ENCODE measurements at regions not wholly inside any gene's neighbourhood (a gene's known extent, or its start where the extent isn't known, plus 50 kb on each side); places are given as distances from the start of the nearest gene placed in this dataset.
A peak's percentile ranks its signal among the peaks of the same experiment; 100 is the strongest.

DNA sequence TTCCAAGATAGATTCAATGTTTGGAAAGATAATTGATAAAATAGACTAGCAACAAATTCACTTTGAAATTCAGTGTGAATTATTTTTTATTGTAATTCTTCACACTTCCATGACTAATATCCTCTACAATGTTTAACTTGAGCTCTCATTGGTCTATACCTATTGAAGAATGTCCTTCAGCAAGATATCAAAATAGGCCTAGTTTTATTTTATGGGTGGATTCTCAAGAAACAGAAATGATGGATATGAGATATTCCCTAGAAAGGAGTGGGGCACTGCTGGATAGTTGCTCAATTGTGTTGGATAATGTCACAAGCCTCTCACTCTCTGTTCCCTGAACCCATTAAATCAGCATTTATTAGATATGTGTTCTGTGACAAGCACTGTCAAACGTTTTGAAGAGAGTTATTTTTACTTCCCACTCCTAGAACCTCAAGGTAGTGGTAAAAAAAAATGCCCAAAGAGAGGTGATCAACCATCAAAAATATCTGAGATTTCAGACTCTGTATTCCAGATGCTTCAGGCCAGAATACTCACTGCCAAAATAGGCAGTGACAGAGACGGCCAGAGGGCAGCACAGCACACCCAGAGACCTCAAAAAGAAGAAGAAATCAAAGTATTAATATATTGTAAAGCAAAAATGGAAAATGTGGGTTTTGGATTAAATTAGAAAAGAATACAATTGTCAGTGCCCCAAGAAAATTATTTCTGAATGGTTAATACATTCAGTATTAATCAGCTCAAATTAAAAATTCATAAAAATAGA lies 87.5 kb downstream of the TRIB2 start:
- TF ChIP-seq POLR2A (IDR thresholded peaks at IDR 0.05) = no peak
- TF ChIP-seq, protein P1, sequence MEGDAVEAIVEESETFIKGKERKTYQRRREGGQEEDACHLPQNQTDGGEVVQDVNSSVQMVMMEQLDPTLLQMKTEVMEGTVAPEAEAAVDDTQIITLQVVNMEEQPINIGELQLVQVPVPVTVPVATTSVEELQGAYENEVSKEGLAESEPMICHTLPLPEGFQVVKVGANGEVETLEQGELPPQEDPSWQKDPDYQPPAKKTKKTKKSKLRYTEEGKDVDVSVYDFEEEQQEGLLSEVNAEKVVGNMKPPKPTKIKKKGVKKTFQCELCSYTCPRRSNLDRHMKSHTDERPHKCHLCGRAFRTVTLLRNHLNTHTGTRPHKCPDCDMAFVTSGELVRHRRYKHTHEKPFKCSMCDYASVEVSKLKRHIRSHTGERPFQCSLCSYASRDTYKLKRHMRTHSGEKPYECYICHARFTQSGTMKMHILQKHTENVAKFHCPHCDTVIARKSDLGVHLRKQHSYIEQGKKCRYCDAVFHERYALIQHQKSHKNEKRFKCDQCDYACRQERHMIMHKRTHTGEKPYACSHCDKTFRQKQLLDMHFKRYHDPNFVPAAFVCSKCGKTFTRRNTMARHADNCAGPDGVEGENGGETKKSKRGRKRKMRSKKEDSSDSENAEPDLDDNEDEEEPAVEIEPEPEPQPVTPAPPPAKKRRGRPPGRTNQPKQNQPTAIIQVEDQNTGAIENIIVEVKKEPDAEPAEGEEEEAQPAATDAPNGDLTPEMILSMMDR (IDR thresholded peaks at IDR 0.05) = no peak
- no peak for ATAC-seq
- DNase-seq = no peak
- H3K4me1 ChIP-seq = no peaks in the 10 kb centered on the region
- H3K4me3 ChIP-seq = no peak overlapping the region
- intact Hi-C loops (cut with DNase I) = no loop called here
- no peak overlapping the region for H3K27ac ChIP-seq
- 15% methylated on average over 2 of the region's 2 CpGs for WGBS (ENCODE audit: insufficient coverage, low coverage, low lambda C conversion rate, missing lambda C conversion rate)
- no peaks in the 10 kb centered on the region for H3K9me3 ChIP-seq
- no peaks in the 10 kb centered on the region for H3K27me3 ChIP-seq
- H3K36me3 ChIP-seq = no peaks in the 10 kb centered on the region

- ATAC-seq (no peak), DNase-seq (no peak)
- H3K4me1 ChIP-seq = no peaks in the 10 kb centered on the region
- no peaks in the 10 kb centered on the region for H3K27me3 ChIP-seq
- H3K4me3 ChIP-seq = no peak overlapping the region
- no peaks in the 10 kb centered on the region for H3K36me3 ChIP-seq
- no peak for TF ChIP-seq POLR2A (IDR thresholded peaks at IDR 0.05)
- TF ChIP-seq, protein P1 (IDR thresholded peaks at IDR 0.05) = no peak
- no peaks in the 10 kb centered on the region for H3K9me3 ChIP-seq
- intact Hi-C loops (cut with DNase I) = no loop called here
- no peak overlapping the region for H3K27ac ChIP-seq
Measured at GRCh38 chr2:12805033-12805432, 88.3 kb downstream of the TRIB2 start.

GRCh38 chr2:12806549-12807242 lies 90.0 kb downstream of the TRIB2 start:
- Histone ChIP-seq H3K27ac (peak overlapping the region in 1 of 3 donors; percentile 31), H3K9me3 (no peaks in the 10 kb centered on the region), H3K4me3 (no peak overlapping the region), H3K4me1 (no peaks in the 10 kb centered on the region), H3K36me3 (no peaks in the 10 kb centered on the region), H3K27me3 (no peaks in the 10 kb centered on the region)
- no peak for TF ChIP-seq POLR2A (IDR thresholded peaks at IDR 0.05)
- TF ChIP-seq, protein P1 (IDR thresholded peaks at IDR 0.05) = no peak
- DNase-seq (no peak), ATAC-seq (peak in 3 of 4 donors; percentile 12 to 46 (median 20))
- 45% methylated on average over 5 of the region's 5 CpGs for WGBS (ENCODE audit: insufficient coverage, low coverage, low lambda C conversion rate, missing lambda C conversion rate)
- intact Hi-C loops (cut with DNase I) = no loop called here

DNA sequence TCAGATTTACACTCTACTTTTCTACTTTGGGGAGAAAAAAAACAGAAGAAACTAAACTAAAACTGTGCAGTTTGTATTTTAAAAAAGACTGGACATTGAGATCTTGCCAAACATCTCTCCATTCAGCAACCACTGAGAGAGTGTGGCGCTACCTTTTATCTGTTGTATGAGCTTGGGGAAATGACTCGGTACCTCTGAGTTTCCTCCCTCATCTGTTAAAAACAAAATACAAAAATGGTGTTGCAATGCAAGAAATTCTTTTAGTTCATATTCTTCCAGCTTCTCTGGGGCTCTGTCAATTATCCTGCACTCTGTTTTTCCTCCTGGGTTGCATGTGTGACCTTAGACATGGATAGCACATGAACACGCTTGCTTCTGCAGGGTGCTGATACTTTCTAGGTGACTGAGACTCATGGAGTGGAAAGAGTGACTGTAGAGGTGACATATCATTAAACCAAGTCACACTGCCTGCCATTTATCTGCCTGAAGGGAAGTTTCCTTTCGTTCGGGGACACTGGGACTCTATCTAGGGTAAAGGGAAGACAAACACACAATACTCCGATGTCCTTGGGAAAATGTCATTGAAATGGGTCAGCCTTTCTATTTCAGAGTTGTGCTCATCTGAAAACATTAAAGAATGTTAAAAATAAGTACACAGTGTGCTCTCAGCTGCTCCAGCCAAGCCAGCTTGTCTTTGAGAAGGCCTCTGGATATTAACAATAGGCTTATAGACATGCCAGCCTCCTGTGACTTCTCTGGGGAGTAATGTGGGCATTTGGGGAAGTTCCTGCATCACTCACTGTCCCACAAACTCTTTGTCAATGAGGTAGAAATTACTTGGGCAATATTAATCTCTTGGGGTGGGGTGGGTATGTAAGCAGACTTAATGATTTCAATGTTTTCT lies 91.4 kb downstream of the TRIB2 start:
- H3K27ac ChIP-seq = peak overlapping the region; percentile 11 to 36 (median 31)
- intact Hi-C loops (cut with DNase I) = no loop called here
- ATAC-seq (peak; percentile 54 to 79 (median 69)), DNase-seq (no peak)
- no peak overlapping the region for H3K4me3 ChIP-seq
- H3K9me3 ChIP-seq = no peaks in the 10 kb centered on the region
- 35% methylated on average over 6 of the region's 6 CpGs for WGBS (ENCODE audit: insufficient coverage, low coverage, low lambda C conversion rate, missing lambda C conversion rate)
- no peaks in the 10 kb centered on the region for H3K27me3 ChIP-seq
- H3K4me1 ChIP-seq = no peaks in the 10 kb centered on the region
- H3K36me3 ChIP-seq = no peaks in the 10 kb centered on the region
- TF ChIP-seq, protein P1 (IDR thresholded peaks at IDR 0.05) = no peak
- TF ChIP-seq POLR2A (IDR thresholded peaks at IDR 0.05) = no peak

Measured in right lobe of liver (tissue), 6 donors.